GM21723 (cell line): ENCODE measurements at regions not wholly inside any gene's neighbourhood (a gene's known extent, or its start where the extent isn't known, plus 50 kb on each side); places are given as distances from the start of the nearest gene placed in this dataset.

Experiments used
- ATAC-seq: cut with Tn5 transposase; IDR thresholded peaks from one replicate; pipeline ENCODE4 v1.9.1; 2021; ENCODE audit warnings: mild to moderate bottlenecking, moderate library complexity; ENCODE audit not compliant: unreplicated experiment

DNA sequence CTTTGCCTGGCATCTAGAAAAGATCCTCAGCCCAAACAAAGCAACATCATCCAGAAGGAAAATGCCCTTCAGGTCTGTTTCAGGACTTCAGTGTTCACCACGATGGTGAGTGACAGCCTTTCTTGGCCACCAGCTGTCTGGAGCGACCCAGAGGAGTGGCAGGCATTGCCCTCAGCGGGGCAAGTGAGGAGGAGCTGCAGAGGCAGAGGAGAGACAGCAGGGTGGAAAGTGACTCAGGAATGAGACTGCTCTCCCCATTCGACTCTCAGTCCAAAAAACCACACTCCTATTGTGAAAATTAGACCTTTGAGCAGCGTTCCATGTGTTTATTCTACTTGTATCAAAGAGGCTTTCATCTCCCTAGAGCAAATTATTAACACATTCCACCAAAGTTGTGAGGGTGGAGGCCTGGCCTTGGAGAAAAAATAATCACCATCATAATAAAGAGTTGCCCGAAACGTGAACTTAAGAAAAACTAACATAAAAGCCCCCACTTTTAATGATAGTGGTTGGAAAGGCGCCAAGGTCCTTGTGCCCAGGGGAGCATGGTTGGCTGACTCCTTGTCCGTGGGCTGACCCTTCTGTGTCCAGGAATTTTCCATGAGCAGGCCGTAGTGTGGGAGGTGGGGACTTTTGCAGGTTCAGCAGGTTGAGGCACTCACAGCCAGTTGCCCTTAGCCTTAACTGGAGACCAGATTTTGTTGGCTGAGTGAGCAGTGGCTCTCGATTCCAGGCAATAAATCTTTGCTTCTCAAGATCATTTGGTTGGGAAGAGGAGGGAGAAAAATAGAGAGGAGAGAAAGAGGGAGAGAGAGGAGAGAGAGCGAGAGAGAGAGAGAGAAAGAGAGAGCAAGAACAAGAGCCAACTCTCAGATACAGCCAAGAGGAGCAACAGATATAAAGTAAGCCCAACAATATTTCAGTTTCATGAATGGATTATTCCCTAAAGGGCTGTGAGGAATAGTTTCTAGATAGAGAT is 125.9 kb upstream of the ANKRD55 start:
- ATAC-seq = no peak

DNA sequence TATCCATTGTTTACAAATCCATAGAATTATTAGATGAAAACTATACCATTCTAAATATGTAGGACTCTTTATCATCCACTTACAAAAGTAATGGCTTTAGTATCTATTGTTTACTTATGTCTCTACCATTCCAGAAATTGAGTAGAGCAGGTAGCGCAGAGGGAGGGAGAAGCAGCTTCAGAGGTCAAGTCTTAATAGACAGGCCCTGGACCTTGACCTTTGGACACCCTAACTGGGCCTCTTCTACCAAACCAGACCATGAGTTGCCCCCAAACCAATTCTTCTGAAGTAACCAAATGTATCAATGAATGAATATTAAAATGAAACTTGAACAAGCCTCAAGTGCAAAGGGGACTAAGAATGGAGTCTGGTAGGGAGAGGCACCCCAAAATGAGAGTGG is 124.9 kb upstream of the ANKRD55 start:
- ATAC-seq = no peak

DNA sequence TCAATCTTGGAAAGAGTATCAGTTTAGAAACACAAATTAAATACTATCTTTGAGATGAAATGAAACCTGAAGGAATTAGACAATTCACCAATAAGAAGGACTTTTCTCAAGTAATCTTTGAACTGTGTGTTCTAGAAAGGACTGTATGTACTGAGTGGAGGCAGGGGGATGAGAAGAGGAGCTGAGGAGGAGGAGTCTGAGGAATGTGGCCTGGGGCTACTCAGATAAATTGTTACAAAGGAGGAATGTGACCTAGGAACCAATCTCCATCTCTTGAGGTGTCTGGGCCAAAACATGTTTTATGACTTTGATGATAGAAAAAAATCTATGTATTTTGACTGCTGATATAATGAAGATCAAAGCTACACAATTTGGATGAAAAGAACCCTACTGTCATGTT is 124.3 kb upstream of the ANKRD55 start:
- no peak for ATAC-seq

DNA sequence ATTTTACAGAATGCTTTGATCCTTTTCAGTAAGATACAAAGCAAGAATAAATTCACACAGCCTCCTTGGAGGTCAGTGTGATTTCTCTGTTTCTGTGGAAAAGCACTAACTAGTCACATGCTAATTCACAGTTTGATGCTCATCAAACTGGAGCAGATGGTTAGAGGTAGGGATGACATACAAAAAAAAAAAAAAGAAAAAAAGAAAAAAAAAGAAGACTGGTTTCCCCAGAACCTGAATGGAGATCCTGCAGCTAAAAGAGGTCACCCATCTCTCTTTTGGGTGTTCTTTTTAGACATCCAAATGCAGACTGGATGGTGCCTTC is 123.7 kb upstream of the ANKRD55 start:
- no peak for ATAC-seq

DNA sequence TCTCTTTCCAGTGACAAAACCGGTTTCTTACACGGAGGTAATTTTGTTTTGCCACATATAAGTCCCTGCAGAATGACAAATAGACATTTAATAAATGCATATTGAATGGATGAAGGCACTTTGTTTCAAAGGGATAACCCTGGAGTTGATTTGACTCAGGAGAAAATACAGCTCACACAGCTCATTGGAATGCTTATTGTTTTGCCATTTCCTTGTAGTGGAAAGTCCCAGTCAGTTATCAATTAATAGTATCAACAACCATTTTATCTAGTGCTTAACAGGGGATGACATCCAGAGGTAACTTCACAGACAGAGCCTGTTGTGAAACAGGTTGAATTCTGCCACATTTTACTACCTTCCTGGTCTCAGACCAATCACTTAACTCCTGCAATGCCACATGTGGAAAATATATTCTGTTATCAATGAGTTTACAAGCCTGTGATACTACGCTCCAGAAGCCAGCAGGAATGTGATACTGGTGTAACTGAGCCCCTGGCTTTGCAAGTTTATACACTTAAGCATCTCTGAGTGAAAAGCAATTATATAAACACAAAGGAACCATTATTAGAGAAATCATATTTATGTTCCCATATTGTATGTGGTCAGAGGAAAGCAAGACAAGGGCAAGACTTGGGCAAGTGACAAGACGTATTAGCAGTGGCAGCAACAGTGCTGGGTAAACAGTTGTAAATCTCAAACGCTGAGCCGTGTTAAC is 123.1 kb upstream of the ANKRD55 start:
- ATAC-seq = no peak

DNA sequence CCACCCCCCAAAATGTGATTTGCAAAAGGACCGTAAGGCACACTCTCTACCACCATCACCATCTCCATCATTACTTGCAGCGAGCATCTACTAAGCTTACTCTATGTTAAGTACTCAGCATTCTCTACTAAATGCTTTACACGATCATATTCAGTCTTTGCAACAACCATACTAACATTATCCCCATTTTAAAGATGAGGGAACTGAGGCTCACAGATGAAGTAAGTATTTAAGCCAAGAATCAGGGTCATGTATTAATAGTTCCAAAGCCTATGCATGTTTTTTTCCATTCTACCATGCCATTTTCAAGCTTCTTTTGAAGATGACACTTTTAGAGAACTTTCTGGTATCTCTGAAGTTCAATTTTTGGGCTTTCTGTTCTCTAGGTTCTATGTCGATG is 121.7 kb upstream of the ANKRD55 start:
- no peak for ATAC-seq

DNA sequence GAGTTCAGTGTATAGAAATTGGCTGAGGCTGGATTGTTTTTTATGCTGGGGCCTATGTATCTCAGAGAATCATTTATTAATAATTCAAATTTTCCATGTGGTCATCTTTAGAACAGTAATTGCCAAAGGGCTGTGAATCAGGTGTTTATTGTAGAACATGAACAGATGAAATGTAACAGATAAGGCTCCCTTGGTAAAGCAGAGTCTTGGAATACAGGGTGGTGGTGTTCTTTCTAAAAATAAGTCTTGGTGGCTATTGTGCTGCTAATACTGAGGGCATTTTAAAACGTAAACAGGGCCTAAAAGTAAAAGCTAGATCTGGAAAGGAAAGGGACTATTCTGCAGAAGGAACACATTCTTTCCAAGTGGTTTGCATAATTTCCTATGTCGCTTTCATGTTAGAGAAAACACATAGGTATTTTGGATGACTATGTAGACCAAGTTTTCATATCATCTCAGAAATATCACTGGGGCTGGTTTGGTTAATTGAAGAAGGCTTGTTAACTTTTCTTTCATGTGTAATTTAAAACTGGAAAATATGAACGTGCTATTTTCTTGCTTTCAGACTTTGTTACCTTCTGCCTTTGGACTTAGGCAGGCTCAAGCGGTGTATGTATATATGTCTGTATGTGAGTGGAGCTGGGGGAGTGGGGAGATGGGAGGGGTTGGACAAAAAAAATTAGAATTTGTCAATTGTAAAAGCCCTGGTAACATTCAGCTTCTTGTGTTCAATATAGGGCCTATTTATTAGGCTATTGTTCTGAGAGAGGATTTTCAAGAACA is 119.9 kb upstream of the ANKRD55 start:
- no peak for ATAC-seq

DNA sequence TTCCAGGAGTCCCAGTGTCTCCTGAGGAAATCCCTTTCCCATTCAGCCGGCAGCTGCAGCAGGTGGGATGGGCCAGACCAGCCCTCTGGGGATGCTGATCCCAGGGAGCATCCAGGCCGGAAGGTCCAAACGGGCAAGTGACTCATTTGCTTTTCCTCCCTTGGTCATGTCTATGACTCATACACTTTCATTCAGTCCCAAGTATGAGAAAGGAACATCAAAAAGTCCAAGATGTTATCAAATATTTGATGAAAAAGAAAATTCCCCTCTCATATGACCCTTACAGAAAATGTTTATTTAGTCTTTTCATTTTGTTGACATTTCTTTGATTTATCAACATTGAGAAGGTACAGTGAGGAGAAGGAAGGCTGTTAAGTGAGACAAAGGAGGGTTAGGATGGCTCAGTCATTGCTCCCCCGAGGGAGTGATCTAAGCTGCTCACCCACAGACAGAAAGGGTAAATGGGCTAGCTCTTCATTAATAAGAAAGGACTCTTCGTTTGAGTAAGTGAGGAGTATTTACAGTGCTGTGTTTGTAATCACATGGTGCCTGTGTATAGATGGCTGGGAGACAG is 117.6 kb upstream of the ANKRD55 start:
- ATAC-seq = no peak

DNA sequence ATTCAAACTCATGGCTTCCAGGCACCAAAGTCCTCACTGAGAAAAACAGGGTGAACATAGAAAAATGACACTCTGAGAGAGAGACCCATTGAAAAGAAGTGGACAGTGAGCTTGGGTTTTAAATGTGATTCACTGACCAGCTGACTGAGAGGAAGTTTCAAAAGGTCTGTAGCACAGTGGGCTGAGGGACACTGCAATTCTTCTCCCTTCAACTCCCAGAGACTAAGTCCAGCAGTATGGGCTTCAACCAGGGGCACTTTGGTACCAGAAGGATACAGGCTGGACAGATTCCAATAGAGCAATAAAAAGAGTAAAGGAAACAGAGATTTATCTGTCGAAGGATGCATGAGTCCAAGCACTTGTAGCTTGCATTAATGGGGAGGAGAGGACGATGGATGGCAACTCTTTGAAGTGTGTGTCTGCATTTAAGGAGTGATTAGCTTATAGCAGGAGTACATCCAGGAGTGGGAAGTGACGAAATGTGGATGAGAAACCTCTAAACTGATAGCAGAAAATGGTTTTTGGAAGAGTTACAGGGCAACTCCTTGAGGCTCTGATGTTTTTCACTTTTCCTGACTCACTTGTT is 117.0 kb upstream of the ANKRD55 start:
- ATAC-seq = no peak

DNA sequence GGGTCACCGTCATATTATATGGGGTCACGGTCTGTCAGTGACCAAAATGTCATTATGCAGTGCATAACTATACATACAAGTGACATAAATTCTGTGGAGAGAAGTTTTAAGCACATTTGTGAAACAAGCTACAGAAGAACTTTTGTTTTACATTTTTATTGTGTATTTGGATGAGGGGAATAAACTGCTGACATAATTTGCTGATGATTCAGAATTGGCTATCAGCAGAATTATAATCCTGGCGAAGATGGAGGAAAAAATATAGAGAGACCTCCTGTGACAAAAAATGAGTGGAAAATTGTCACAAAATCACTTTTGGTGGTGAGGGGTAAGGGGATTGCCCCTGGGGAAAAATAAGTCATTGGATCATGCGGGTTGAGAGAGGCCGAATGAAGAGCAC is 116.3 kb upstream of the ANKRD55 start:
- no peak for ATAC-seq

DNA sequence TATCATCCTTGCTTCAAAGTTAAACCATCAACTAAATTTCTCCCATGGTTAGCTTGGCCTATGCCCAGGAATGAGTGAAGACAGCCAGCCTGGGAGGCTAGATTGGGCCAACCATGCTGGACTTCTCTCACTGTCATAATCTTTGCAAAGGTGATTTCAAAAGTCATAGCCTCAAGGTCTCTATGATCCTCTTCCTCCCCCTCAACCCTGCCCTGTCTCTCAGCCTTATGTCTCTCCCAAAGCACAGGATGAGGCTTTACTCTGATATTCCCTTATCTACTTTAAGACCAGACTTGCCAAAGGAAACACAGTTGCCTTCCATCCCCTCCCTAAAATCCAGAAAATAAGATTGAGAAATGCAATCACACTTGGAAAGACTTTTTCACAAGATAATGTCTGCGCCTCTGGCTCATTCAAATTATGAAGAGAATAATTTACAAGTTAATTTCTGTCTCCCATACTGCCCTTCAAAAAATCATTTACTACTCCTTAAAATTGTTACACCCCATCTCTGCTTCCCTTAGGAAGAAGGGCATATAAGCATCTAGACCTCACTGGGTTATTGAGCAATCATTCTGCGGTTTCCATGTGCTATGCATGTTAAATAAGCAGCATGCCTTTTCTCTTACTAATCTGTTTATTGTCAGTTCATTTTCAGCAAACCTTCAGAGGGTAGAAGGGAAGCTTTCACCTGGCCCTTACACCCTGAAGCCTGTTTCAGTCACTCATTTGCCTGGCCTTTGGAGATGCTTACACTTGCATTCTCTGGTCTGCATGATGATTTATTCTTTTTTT is 113.8 kb upstream of the ANKRD55 start:
- no peak for ATAC-seq

DNA sequence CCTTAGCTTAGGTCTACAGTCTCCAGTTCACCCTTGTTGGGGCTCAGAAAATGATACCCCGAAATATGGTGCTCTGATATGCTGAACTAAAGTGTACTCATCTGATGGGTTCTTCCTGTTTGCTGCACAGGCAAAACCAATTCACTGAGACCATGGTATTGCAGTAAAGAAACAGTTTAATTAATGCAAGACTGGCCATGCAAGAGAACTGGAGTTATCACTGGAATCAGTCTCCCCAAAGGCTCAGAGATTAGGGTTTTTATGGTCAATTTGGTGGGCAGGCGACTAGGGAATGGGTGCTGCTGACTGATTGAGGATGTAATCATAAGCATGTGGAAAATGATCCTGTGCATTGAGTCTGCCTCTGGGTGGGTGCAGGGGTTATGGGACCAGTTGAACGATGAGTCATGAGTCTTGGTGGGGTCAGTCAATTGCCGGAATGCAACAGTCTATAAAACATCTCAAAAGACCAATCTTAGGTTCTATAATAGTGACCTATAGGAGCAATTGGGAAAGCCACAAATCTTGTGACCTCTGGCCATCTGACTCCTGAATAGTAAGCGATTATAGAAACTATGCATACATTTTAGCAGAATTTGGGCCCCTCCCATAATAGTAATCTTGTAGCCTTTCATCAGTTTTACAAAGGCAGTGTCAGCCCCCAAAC is 113.0 kb upstream of the ANKRD55 start:
- ATAC-seq = no peak

DNA sequence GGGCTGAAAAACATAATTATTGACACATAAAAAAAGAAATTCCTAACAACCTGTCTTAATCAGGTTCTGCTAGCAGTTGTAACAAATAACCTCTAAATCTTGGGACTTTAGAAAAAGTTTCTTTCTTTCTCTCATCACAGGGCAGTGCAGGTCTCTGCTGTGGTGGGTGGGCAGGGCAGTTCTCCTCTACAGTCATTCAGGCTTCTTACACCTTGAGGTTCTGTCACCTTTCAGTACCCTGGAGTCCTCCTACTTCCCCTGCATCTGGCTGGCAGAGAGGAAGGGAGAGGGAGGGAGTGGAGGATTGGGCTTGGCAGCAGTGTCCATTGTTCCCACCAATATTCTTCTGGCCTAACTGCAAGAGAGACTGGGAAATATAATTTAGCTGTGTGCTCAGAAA is 112.2 kb upstream of the ANKRD55 start:
- ATAC-seq = no peak

DNA sequence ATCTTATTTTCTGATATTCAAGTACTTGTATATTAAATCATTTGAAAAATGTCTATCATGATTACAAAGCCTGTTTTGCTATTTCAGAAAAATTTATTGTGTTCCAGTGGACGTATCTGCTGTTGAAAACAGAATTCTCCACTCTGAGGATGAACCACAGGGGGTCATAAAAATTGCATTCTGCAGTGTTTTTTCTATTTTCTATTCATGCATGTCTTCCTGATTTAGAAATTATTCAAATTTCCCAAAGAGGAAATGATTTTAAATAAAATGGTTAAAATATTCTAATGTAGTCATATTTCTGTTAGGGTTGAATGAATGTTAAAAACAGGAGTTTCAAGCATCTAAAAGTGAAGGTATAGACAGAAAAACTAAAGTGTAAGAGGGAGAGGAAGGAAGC is 111.5 kb upstream of the ANKRD55 start:
- ATAC-seq = no peak

DNA sequence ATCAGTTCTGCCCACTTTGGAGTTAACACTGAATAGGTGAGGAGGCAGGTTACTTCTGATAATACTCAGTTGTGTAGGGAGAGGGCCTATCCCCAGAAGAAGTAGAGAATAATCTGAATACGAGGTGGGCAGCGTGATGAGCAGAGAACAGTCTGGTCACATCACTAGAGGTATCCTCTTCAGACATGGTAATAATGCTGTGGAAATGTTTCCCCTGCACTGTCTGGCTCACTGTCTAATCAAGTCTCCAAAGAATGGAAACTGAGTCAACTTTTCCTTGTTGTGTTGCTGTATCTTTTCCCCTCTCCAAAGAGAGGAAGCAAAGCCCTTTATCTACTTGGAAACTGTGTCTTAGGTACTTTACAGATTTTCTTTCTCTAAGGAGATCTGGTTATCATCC is 110.9 kb upstream of the ANKRD55 start:
- ATAC-seq = no peak

DNA sequence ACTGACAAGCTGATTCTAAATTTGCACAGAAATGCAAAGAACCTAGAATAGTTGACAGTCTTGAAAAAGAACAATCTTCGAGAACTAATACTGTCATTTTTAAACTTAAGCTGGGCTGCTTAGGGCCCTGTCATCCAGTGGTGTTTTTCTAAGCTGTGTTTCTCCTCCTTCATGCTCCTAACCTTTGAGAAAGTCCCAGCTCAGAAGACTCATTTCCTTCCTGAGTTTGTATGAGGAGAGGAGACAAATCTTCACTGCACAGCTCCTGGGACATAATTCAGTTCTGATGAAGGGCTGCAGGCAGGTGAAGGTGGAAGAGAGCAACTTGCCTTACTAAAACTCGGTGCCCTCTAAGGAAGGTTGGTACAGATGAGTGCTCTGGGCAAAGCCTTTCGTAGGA is 109.5 kb upstream of the ANKRD55 start:
- ATAC-seq = no peak

DNA sequence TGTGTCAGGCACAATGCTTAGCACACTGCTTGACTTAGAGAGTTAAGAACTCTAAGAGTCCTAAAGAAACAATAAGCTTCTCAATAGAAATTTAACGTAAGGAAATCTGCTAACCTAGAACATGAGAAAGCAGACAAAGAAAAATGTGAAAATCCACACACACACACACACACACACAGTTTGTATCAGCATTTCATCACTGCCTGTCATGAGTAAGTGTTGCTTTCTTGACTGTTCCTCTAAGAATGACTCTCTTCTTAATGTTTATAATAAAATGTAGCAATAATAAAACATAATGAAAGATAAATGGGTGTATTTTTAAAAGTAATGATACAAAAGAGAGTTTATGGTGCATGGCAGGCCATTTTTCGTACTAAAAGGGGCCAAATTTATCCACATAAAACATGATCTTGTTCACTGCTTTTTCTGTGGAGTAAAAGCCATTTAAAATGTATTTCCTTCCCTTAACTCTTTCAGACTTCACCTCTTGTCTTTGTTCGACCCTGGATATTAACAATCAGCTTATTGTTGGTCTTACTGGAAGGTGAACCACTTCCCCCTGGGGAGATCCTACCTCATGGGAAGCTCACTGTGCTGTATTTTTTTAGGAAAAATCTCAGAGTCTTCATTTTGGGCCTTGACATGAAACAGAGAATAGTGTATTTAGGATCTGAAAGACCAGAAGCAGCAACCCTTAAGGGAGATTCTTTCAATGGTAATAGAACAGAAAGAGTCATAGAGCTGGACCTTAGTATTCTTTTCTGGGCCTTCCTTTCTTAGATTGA is 107.3 kb upstream of the ANKRD55 start:
- no peak for ATAC-seq

DNA sequence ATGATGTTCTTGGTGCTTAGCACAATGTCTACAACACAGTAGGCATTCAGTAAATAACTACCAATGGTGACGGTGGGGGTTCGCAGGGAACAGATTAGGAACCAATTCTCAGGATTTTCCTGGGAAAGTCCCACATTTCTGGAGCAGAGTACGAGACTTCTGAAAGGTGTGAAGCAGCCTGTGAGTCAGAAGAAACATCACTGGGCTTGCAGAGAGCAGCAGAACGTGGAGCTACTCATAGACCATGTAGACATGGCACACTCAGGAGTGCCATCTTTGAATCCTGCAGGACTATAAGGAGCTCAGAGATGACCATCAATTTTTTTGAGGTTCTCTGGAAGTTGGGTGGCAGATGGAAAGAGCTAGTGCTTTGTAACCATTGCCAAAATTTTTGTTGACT is 106.6 kb upstream of the ANKRD55 start:
- ATAC-seq = no peak
